ENCODE measurements at regions not wholly inside any gene's neighbourhood (a gene's known extent, or its start where the extent isn't known, plus 50 kb on each side); places are given as distances from the start of the nearest gene placed in this dataset.

DNA sequence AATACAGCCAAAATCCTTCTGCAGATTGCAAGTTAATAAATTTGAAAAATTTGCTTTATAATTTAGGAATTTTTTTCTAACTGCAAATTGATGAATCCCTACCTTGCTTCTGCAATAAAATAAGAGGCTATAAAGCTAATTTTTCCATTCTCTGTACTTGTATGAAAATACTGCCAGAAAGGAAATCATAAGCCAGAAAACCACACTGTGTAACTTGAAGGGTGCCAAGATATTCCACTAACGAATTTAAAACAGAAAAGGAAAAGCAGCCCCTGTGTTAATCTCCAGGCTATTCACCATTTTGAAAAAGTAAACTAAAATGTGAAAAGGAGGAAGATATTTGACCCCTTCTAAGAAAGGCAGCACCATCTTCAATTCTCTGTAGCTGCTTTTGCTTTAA, 557.9 kb upstream of the ZNF385D start:
- Histone ChIP-seq H3K27ac (ENCODE audit: low read length) (no peak overlapping the region), H3K27me3 (ENCODE audit: control insufficient read depth, insufficient read depth) (no peaks in the 10 kb centered on the region), H3K9me3 (ENCODE audit: control insufficient read depth, low read length) (no peaks in the 10 kb centered on the region), H3K4me3 (ENCODE audit: low read length) (no peak overlapping the region), H3K4me1 (ENCODE audit: control insufficient read depth, insufficient read depth, low read length) (no peaks in the 10 kb centered on the region)
- DNase-seq = no peak
- 18% methylated on average over 1 of the region's 1 CpG for WGBS
- intact Hi-C loops (cut with DNase I) = no loop called here
- ATAC-seq = no peak

GRCh38 chr3:22315925-22316324, 564.9 kb upstream of the ZNF385D start:
- DNase-seq = no peak
- Histone ChIP-seq H3K4me1 (ENCODE audit: control insufficient read depth, insufficient read depth, low read length) (no peaks in the 10 kb centered on the region), H3K27me3 (ENCODE audit: control insufficient read depth, insufficient read depth) (no peaks in the 10 kb centered on the region), H3K27ac (ENCODE audit: low read length) (no peak overlapping the region), H3K4me3 (ENCODE audit: low read length) (no peak overlapping the region), H3K9me3 (ENCODE audit: control insufficient read depth, low read length) (no peaks in the 10 kb centered on the region)
- no peak for ATAC-seq
- 70% methylated on average over 1 of the region's 1 CpG for WGBS
- intact Hi-C loops (cut with DNase I) = no loop called here

GRCh38 chr3:22318325-22318724, 567.3 kb upstream of the ZNF385D start:
- Histone ChIP-seq H3K4me1 (ENCODE audit: control insufficient read depth, insufficient read depth, low read length) (no peaks in the 10 kb centered on the region), H3K4me3 (ENCODE audit: low read length) (no peak overlapping the region), H3K9me3 (ENCODE audit: control insufficient read depth, low read length) (no peaks in the 10 kb centered on the region), H3K27me3 (ENCODE audit: control insufficient read depth, insufficient read depth) (no peaks in the 10 kb centered on the region), H3K27ac (ENCODE audit: low read length) (no peak overlapping the region)
- intact Hi-C loops (cut with DNase I) = no loop called here
- ATAC-seq (no peak), DNase-seq (no peak)
- WGBS = 51% methylated on average over 5 of the region's 5 CpGs

DNA sequence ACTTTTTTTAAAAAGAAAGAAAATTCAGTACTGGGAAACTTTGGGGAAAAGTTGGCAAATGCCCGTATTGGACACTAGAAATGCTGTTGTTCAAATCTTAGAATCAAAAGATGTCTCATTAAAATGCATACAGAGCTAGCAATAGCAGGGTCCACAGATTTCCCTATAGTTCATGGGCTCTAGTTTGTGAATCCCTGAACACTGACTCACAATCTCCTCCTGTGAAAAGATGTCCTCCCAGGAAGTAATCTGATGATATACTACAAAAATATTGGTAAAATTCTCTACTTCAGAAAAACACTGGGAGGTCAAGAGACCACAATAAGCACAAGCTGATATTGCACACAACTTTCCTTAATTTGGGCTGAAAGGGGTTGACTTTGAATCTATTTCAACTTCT, 568.4 kb upstream of the ZNF385D start:
- DNase-seq (no peak), ATAC-seq (no peak)
- Histone ChIP-seq H3K27me3 (ENCODE audit: control insufficient read depth, insufficient read depth) (no peaks in the 10 kb centered on the region), H3K9me3 (ENCODE audit: control insufficient read depth, low read length) (no peaks in the 10 kb centered on the region), H3K4me1 (ENCODE audit: control insufficient read depth, insufficient read depth, low read length) (no peaks in the 10 kb centered on the region), H3K27ac (ENCODE audit: low read length) (no peak overlapping the region), H3K4me3 (ENCODE audit: low read length) (no peak overlapping the region)
- intact Hi-C loops (cut with DNase I) = no loop called here
- WGBS = 71% methylated on average over 1 of the region's 1 CpG

DNA sequence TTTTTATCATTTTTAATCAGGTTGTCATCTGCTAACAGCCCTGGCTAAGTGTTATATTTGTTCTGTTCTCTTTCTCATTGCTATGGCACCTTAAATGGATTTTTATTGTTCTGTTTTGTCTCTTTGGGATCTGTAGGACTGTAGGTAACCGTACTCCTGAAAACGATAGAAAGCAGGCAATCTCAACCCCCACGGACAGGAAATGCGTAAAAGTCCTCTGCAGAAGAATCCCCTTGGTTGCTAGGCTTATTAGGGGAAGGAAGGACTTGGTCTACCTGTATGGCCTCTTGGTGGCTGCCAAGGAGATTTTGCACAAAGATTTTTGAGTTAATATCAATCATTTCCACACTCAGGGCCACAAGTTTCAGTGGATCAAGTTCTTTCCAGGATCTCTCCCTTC, 571.9 kb upstream of the ZNF385D start:
- H3K27me3 ChIP-seq (ENCODE audit: control insufficient read depth, insufficient read depth) = no peaks in the 10 kb centered on the region
- no peak overlapping the region for H3K27ac ChIP-seq (ENCODE audit: low read length)
- H3K4me1 ChIP-seq (ENCODE audit: control insufficient read depth, insufficient read depth, low read length) = no peaks in the 10 kb centered on the region
- intact Hi-C loops (cut with DNase I) = no loop called here
- DNase-seq (no peak), ATAC-seq (no peak)
- no peak overlapping the region for H3K4me3 ChIP-seq (ENCODE audit: low read length)
- H3K9me3 ChIP-seq (ENCODE audit: control insufficient read depth, low read length) = no peaks in the 10 kb centered on the region
- 62% methylated on average over 4 of the region's 4 CpGs for WGBS

GRCh38 chr3:22326305-22326704, 575.3 kb upstream of the ZNF385D start:
- WGBS = 58% methylated on average over 3 of the region's 3 CpGs
- no peak for ATAC-seq
- H3K4me3 ChIP-seq (ENCODE audit: low read length) = no peak overlapping the region
- no peaks in the 10 kb centered on the region for H3K9me3 ChIP-seq (ENCODE audit: control insufficient read depth, low read length)
- H3K27ac ChIP-seq (ENCODE audit: low read length) = no peak overlapping the region
- no peaks in the 10 kb centered on the region for H3K27me3 ChIP-seq (ENCODE audit: control insufficient read depth, insufficient read depth)
- H3K4me1 ChIP-seq (ENCODE audit: control insufficient read depth, insufficient read depth, low read length) = no peaks in the 10 kb centered on the region
- DNase-seq = no peak
- intact Hi-C loops (cut with DNase I) = no loop called here

GRCh38 chr3:22334996-22335395, 584.0 kb upstream of the ZNF385D start:
- no peaks in the 10 kb centered on the region for H3K4me1 ChIP-seq (ENCODE audit: control insufficient read depth, insufficient read depth, low read length)
- 44% methylated on average over 1 of the region's 1 CpG for WGBS
- DNase-seq (no peak), ATAC-seq (no peak)
- H3K27me3 ChIP-seq (ENCODE audit: control insufficient read depth, insufficient read depth) = no peaks in the 10 kb centered on the region
- H3K27ac ChIP-seq (ENCODE audit: low read length) = no peak overlapping the region
- no peaks in the 10 kb centered on the region for H3K9me3 ChIP-seq (ENCODE audit: control insufficient read depth, low read length)
- H3K4me3 ChIP-seq (ENCODE audit: low read length) = no peak overlapping the region
- intact Hi-C loops (cut with DNase I) = no loop called here

DNA sequence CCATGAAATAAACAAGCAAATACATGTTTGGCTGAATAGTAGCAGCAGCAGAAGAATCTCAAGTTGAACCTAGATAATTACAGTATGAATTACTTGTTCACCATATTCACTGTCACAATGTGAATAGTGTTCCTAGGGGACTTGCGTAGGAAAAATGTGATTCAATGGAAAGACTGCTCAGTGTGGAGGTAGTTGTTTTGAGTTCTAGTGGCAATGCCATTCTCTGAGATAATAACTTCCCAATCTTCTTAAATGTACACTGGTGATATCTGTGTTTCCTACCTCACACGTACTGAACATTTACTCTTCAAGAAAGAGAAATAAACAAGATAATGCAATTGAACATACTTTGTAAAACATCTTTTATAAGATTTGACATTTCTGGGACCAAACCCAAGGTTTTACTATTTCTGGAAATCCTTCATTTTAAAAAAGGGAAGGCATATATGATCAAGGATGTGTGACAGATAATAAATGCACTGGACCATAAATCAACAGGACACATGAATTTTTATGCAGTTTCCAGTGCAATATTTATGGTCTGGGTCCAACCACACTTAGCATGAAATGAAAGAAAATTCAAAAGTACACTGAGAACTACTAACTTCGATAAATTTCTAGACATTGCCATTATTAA, 598.3 kb upstream of the ZNF385D start:
- ATAC-seq = no peak
- Histone ChIP-seq H3K27ac (ENCODE audit: low read length) (no peak overlapping the region), H3K27me3 (ENCODE audit: control insufficient read depth, insufficient read depth) (no peaks in the 10 kb centered on the region), H3K4me3 (ENCODE audit: low read length) (no peak overlapping the region), H3K9me3 (ENCODE audit: control insufficient read depth, low read length) (no peaks in the 10 kb centered on the region), H3K4me1 (ENCODE audit: control insufficient read depth, insufficient read depth, low read length) (no peaks in the 10 kb centered on the region)
- no peak for DNase-seq
- intact Hi-C loops (cut with DNase I) = no loop called here
- 60% methylated on average over 3 of the region's 3 CpGs for WGBS

GRCh38 chr3:22351806-22352205, 600.8 kb upstream of the ZNF385D start:
- H3K27me3 ChIP-seq (ENCODE audit: control insufficient read depth, insufficient read depth) = no peaks in the 10 kb centered on the region
- no peaks in the 10 kb centered on the region for H3K4me1 ChIP-seq (ENCODE audit: control insufficient read depth, insufficient read depth, low read length)
- no peak overlapping the region for H3K4me3 ChIP-seq (ENCODE audit: low read length)
- H3K9me3 ChIP-seq (ENCODE audit: control insufficient read depth, low read length) = no peaks in the 10 kb centered on the region
- intact Hi-C loops (cut with DNase I) = no loop called here
- no peak overlapping the region for H3K27ac ChIP-seq (ENCODE audit: low read length)
- ATAC-seq = no peak
- 78% methylated on average over 3 of the region's 3 CpGs for WGBS
- no peak for DNase-seq

GRCh38 chr3:22353126-22353525, 602.1 kb upstream of the ZNF385D start:
- H3K27ac ChIP-seq (ENCODE audit: low read length) = no peak overlapping the region
- no peaks in the 10 kb centered on the region for H3K9me3 ChIP-seq (ENCODE audit: control insufficient read depth, low read length)
- no peak overlapping the region for H3K4me3 ChIP-seq (ENCODE audit: low read length)
- 71% methylated on average over 1 of the region's 1 CpG for WGBS
- ATAC-seq (no peak), DNase-seq (no peak)
- H3K4me1 ChIP-seq (ENCODE audit: control insufficient read depth, insufficient read depth, low read length) = no peaks in the 10 kb centered on the region
- no peaks in the 10 kb centered on the region for H3K27me3 ChIP-seq (ENCODE audit: control insufficient read depth, insufficient read depth)
- intact Hi-C loops (cut with DNase I) = no loop called here

DNA sequence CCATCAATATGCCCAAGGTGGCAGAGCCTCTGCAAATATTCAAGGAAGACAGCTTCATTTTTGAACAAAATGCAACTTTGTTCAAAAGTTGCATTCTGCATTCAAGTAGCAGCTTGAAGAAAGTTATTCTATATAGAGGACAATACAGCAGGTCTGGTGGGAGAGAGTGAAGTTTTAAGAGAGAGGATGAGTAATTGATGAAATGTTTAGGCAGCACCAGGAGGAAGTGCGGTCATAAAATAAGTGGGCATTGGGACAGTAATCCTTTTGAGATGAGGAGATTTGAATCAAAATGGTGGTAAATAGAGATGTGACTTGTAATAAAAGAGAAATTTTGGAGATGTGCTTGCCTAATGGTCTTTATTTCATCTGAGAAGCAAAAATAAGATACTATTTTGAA, 607.3 kb upstream of the ZNF385D start:
- Histone ChIP-seq H3K9me3 (ENCODE audit: control insufficient read depth, low read length) (no peaks in the 10 kb centered on the region), H3K4me1 (ENCODE audit: control insufficient read depth, insufficient read depth, low read length) (no peaks in the 10 kb centered on the region), H3K27ac (ENCODE audit: low read length) (no peak overlapping the region), H3K4me3 (ENCODE audit: low read length) (no peak overlapping the region), H3K27me3 (ENCODE audit: control insufficient read depth, insufficient read depth) (no peaks in the 10 kb centered on the region)
- WGBS = 91% methylated on average over 1 of the region's 1 CpG
- no peak for ATAC-seq
- intact Hi-C loops (cut with DNase I) = no loop called here
- DNase-seq = no peak

GRCh38 chr3:22360164-22360563, 609.2 kb upstream of the ZNF385D start:
- Histone ChIP-seq H3K27me3 (ENCODE audit: control insufficient read depth, insufficient read depth) (no peaks in the 10 kb centered on the region), H3K9me3 (ENCODE audit: control insufficient read depth, low read length) (no peaks in the 10 kb centered on the region), H3K4me3 (ENCODE audit: low read length) (no peak overlapping the region), H3K27ac (ENCODE audit: low read length) (no peak overlapping the region), H3K4me1 (ENCODE audit: control insufficient read depth, insufficient read depth, low read length) (no peaks in the 10 kb centered on the region)
- DNase-seq = no peak
- intact Hi-C loops (cut with DNase I) = no loop called here
- peak in 1 of 2 donors; percentile 55 for ATAC-seq
- 57% methylated on average over 6 of the region's 6 CpGs for WGBS

Data from right cardiac atrium (tissue), 5 donors.